ENCODE measurements at regions not wholly inside any gene's neighbourhood (a gene's known extent, or its start where the extent isn't known, plus 50 kb on each side); places are given as distances from the start of the nearest gene placed in this dataset.
"Not testable (repeated sequence)": the region's sequence is repeated elsewhere in the genome, so short reads cannot be mapped to it uniquely, and the experiment has no call there.

DNA sequence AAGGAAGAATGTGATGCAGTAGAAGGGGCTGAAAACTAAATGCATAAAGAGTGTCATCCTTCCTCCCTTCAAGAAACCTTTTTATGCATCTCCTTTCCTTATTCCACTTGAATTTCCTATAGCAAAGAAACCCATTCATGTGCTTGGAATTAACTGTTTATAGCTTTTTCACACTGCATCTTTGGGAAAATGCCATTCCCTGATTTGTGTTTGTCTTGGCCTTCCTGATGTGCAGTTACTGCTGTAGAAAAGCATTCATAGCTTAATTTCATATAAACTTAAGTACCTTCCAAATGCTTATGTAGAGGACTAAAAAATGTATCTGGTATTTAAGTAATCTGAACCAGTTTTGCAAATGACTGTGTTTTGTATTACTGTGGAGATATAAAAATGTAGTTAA, 61.8 kb downstream of the SDR9C7 start:
- no peak for DNase-seq

DNA sequence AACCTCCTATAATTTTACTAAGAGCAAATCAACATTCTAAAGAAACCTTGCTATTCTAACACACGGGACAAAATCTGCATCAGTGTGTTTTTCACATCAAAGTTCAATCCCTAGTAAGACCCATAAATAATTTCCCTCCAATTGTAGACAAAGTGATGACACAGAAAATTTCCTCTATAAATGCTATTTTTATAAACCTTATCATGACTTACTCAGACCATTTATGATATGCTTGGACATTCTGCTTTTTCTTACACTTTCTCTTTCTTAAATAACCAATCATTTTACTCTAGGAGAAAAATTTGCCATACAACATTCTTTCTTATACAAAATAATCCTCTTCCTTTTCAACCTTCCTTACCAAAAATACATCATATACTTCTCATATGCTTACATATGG, 67.0 kb downstream of the SDR9C7 start:
- DNase-seq = no peak

DNA sequence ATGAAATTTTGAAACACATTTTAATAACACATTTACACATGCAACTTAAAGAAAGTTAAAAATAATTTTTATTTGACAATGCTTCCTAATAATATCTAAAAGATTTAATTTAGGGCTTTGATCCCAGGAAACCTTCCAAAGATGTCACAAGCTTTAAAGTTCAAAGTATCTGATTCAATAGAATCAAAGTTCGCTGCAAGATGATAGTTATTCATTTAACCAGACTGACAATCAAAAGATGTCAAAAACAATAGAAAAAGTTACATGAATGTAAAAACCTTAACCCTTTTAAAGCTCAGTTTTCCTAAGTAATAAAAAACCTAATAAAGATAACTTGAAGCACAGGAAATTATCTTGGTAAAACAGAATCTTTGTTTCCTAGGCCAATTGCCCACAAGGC, 67.7 kb downstream of the SDR9C7 start:
- no peak for DNase-seq

DNA sequence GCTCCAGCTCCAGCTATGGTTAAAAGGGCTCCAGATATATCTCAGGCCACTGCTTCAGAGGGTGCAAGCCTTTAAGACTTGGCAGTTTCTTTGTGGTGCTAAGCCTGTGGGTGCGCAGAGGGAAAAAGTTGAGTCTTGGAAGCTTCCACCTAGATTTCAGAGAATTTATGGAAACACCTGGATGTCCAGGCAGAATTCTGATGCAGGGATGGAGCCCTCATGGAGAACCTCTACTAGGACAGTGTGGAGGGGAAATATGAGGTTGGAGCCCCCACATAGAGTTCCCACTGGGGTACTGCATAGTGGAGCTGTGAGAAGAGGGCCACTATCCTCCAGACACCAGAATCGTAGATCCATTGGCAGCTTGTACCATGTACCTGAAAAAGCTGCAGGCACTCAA, 69.9 kb downstream of the SDR9C7 start:
- DNase-seq = no peak

DNA sequence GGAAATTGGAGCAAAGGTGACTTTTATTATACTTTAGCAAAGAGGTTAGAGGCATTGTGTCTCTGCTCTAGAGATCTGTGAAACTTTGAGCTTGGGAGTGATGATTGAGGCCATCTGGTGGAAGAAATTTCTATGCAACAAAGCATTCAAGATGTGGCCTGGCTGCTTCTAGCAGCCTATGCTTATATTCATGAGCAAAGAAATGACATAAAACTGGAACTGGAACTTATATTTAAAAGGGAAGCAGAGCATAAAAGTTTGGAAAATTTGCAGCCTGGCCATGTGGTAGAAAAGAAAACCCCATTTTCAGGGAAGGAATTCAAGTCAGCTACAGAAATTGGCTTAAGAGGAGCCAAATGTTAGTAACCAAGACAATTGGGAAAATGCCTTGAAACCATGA, 70.4 kb downstream of the SDR9C7 start:
- DNase-seq = no peak

DNA sequence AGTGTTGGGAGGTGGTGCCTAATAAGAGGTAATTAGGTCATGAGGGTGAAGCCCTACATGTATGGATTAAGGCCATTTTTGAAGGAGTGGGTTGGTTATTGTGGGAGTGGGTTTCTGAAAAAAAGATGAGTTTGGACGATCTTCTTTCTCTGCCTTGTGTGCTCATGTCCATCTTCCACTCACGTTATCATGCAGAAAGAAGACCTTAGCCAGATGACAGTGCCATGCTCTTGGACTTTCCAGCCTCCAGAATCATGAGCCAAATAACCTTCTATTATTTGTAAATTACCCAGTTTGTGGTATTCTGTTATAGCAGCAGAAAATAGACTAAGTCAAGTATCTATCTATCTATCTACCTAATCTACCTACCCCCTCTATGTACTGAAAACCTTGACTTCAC, 71.9 kb downstream of the SDR9C7 start:
- no peak for DNase-seq

DNA sequence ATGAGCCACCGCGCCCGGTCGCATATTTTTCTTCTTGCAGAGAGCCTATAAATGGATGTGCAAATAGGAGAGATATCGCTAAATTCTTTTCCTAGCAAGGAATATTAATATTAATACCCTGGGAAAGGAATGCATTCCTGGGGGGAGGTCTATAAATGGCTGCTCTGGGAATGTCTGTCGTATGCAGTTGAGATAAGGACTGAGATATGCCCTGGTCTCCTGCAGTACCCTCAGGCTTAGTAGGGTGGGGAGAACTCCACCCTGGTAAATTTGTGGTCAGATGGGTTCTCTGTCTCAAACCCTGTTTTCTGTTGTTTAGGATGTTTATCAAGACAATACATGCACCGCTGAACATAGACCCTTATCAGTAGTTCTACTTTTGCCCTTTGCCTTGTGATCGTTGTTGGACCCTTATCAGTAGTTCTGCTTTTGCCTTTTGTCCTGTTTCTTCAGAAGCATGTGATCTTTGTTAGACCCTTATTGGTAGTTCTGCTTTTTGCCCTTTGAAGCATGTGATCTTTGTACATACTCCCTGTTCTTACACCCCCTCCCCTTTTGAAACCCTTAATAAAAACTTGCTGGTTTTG, 80.7 kb downstream of the SDR9C7 start:
- not testable (repeated sequence) for DNase-seq

DNA sequence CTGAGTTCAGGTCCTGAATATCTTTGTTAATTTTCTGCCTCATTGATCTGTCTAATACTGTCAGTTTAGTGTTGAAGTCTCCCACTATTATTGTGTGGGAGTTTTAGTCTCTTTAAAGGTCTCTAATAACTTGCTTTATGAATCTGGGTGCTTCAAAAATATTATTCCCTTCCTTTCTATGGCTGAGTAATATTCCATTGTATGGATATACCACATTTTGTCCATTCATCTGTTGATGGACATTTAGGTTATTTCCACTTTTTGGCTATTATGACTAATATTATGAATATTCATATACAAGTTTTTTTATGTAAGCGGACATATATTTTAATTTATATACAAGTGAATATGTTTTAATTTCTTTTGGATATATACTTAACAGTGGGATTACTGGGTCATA, 82.7 kb downstream of the SDR9C7 start:
- no peak for DNase-seq

DNA sequence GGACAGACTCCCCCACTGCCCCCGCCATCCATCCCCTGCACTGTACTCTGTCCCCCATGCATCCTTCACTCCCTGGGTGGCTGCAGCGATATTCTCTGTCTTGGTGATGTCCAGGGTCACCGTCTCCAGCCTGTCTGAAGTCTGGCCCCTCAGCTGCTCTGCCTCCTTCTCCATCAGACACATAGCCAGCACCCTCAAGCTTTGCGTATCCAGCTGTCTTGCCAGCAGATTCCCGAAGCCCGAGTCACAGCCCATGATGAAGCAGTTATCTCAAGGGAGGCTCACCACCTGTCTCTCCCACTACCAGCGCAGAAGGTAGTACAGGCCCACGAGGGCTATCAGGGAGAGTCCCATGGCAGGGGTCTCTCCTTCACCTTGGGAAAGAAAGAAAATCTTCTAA, 77.8 kb downstream of the HSD17B6 start:
- DNase-seq = no peak

DNA sequence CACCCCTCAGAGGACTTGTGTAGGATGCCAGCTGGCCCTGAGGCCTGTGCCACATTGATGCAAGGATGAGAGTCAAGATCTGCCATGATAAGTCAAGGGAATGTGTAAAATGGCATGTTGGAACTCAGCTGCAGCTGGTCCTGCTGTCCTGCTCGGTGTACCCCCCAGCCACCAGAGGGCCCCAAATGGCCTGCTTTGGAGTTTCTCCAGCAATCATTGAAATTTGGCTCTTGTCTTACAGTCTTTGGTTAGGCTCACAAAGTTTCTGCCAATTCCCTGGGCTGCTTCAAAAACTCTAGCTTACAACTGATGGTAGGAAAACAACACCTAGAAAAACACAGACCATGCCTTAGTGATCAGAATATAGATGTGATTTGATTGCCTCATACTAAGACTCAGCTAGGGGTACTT, 76.8 kb downstream of the HSD17B6 start:
- peak; percentile 61 for DNase-seq

DNA sequence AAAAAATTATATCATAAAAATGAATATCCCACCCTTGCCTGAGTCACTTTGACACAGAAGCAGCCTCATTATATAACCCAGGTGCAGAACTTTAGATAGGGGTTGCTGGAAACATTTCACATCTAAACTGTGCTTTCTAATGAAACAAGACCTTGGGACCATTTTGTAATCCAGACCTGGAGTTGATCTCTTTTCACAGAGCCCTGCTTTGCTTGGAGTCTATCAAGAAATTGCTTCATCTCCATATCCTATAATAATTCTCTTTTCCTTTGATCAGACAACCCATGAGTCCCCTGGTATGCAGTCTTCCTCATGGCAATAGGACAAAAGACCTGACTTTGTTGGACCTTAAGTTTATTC, 76.3 kb downstream of the HSD17B6 start:
- DNase-seq = no peak

DNA sequence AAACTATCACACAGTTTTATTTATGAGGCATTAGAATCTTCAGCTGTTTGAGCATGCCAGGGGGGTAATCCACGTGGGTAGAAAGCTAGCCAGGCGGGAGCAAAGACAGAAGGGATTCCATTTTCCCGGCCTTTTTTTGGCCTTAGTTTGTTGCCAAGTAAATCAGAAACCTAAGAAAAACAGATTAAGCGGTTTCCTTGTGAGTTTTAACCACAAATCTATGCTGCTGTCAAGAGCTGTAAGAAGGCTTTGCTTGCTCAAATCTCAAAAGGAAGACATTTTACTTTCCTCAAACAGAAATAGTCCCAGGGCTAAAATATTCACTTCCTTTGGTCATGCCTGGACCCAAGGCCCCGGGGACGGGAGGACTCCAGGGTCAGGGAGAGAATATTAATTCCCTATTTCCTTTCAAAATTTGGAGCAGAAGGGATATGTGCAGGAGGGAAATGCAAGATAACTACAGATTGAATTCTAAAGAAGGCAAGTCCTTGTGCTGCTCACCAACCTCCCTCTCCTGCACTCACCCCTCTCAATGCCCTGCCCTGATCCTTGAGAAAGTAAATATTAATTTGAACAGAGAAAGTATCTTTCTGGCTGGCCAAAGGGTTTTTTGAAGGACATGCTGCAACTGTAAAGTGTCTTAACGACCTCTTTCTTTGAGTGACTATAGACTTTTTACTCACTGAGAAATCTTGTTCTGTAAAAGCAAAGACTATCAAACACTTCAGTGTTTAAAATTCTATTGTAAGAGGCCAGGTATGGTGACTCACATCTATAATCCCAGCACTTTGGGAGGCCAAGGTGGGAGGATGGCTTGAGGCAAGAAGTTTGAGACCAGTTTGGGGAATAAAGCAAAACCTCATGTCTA, 75.7 kb downstream of the HSD17B6 start:
- DNase-seq = peak; percentile 24

Measured in eye (tissue), 1 donor.